RCC 7860 (cell line): ENCODE measurements at regions not wholly inside any gene's neighbourhood (a gene's known extent, or its start where the extent isn't known, plus 50 kb on each side); places are given as distances from the start of the nearest gene placed in this dataset.
"Not testable (repeated sequence)": the region's sequence is repeated elsewhere in the genome, so short reads cannot be mapped to it uniquely, and the experiment has no call there.

Experiments
- DNase-seq: peaks from one replicate; pipeline ENCODE4 v3.0.0-alpha.2; 2015; ENCODE audit warnings: low spot score
- FAIRE-seq: peaks from 2 replicates; lab custom pipeline; 2012; peaks lifted over from hg19 to GRCh38; lab: Jason Lieb, UNC

DNA sequence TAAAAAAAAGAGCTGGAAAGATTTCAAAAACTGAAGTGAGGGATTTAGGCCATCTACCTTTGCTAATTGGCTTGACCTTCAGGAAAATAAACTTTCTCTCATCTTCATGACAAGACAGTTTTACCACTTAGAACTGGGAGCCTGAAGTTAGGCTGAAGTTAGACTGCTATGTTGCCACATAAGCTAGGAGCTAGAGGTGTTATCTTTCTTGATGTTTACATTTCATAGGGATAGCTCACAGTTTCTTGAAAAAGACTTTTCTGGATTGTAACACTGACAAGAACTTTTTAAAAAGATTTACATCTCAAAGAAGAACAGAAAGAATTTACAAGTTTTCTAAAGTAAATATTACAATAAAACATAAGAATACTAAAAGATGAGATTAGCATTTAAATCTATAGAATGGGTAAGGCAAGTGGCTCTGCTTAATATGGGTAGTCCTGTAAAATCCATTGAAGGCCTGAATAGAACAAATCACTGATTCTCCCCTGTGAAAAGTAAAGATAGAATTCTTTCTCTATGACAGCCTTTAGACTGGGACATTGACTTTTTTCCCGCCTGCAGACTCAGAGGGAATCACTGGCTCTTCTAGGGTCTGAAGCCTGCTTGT, 1665.4 kb upstream of the CDH9 start:
- FAIRE-seq = no peak
- no peak for DNase-seq

DNA sequence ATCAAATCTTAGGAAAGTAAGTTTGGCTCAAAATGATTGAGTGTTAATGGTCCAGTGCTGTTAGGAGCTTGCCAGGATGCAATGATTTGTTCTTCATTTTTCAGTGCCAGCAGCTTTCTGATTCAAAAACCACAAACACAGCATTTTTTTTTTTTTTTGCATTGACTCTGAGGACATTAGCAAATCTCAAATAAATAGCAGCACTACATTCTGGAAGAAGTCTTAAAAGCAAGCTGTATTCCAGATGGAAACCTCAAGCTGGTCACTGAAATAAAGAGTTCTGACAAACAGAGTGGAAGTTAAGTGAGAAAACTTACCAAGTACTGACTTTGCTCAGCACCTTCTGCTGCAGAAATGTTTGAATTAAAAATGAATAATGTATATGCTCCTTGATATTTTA, 1653.1 kb upstream of the CDH9 start:
- no peak for FAIRE-seq

DNA sequence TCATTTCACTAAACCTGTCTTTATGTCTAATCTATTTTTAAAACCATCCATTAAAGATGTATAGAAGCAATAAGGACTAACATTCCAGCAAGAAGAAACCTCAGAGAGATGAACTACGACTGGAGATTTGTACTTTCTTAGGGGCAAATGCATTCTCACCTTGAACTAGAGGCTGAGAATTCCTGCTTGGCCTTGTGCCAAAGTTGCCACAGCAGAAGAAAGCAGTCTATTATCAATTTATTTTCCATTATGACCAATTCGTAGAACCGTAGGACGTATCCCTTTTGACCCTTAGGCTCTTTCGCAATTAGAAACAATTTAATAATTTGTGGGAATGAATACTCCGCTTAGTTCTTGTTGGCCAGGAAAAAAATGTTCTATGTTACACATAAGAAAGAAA, 1647.4 kb upstream of the CDH9 start:
- no peak for FAIRE-seq
- no peak for DNase-seq

More for the DNA sequence above, 1653.1 kb upstream of the CDH9 start:
- DNase-seq = no peak

DNA sequence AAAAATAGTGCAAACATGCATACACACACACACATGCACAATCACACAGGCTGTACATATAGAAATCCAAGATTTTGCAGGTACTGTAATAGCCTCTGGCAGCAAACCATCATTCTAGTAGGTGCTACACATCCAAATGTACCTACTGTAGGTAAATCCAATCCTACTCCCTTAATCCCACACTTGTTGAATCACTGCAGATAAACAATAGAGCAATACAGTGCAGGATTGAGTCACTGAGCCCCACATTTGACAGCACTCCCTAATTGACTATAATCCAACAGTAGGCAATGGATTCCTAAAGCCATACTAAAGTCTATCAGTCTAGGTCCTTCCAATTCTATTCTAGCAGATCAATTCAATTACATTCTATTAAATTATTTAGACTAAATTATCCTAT, 1640.5 kb upstream of the CDH9 start:
- no peak for FAIRE-seq
- no peak for DNase-seq

DNA sequence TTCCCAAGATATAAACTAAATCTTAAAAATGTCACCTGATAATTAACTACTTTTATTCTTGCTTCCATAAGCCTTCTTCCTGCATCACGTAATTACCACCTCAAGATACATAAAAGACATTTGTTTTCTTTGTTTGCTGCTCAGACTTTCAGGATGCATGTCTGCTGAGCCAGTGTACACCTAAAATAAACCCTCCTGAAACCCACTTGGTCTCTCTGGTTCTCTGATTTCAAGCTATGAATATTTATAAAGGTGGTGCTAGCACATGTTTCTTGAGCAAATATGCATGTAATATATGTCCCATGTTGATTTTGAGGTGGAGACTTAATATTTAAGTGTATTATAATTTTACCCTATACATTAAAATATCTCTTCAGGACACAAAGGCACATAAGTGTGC, 1627.7 kb upstream of the CDH9 start:
- FAIRE-seq = no peak
- no peak for DNase-seq

DNA sequence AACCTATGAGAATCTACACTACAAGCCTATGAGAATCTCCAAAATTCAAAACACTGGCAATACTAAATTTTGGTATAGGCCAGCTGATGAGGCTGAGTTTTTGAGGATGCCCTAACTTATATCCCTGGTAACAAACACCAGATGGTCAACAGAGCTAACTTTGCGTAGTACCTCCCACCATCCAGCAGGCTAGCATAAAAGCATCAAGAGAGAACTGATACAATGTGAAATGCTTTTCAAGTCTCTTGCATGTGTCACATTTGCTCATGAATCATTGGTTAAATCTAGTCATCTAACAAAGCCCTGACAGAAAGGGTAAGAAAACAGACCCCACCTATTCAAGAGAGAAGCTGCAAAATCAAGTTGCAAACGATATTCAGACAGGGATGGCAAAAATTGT, 1609.7 kb upstream of the CDH9 start:
- FAIRE-seq (no peak), DNase-seq (peak; percentile 49)

DNA sequence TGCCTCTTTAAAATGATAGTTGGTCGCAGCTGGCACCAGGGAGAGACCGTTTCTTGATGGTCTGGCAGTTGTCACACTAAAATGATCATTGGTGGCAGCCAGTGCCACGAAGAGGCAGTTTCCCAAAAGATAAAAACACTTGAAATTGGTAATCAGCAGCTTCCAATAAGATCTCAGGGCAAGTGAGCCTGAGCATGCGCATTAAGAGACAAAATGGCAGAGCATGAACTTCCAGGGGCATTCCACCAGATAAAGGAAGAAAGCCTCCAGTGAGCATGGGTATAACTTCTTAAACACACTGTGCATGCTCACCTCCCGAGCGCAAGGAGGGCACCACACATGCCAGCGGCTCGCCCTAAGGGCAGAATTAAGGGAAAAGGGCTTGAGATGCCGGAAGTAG, 1594.2 kb upstream of the CDH9 start:
- DNase-seq = no peak
- FAIRE-seq = no peak

DNA sequence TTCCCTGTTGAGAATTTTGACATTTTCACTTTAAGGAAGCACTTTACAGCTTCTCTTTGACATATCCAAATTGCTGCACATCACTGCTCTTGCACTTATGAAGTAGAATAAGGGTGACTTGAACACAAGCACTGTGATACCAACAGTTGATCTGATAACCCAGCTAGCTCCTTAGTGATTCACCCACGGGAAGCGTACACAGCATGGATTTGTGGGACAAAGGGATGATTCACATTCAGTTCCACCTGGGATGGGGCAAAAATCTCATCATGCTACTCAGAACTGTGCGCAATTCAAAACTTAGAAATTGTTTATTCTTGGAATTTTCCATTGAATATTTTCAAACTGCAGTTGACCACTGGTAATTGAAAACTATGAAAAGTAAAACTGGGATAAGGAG, 1565.5 kb upstream of the CDH9 start:
- DNase-seq (no peak), FAIRE-seq (no peak)

DNA sequence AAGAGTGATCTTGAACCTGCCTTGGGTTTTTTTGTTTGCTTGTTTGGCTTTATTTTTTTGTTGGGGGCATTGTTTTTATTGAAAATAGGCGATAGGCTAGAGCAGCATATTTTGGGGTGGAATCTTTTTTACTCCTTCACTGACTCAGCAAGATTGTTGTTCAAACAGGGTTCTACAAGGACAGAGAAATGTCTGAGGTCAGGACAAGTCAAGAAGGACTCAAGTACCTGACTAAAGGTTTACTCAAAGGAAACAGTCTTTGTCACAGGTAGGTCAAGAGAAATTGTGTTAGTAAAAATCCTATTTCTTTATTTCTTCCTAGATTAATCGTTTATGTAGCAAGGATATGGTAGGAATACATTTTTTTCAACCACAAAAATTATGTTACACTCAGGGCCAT, 1564.0 kb upstream of the CDH9 start:
- FAIRE-seq = no peak

DNA sequence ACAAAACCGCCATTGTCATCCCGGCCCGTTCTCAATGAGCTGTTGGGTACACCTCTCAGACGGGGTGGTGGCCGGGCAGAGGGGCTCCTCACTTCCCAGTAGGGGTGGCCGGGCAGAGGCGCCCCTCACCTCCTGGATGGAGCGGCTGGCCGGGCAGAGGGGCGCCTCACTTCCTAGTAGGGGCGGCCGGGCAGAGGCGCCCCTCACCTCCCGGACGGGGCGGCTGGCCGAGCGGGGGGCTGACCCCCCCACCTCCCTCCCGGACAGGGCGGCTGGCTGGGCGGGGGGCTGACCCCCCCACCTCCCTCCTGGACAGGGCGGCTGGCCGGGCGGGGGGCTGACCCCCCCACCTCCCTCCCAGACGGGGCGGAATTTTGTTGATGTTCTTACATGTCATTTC, 1558.3 kb upstream of the CDH9 start:
- not testable (repeated sequence) for DNase-seq, FAIRE-seq

More for the DNA sequence above, 1564.0 kb upstream of the CDH9 start:
- DNase-seq = no peak

DNA sequence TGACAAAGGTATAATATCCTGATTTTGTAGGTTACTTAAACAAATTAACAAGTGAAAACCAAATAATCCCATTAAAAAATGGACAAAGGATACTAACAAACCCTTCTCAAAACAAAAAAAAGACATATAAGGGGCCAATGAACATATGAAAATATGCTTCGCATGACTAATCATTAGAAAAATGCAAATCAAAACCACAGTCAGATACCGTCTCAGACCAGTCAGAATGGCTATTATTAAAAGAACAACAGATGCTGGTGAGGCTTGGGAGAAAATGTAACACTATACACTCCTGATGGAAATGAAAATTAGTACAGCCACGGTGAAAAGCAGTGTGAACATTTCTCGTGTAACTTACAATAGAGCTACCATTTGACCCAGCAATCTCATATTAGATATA, 1542.2 kb upstream of the CDH9 start:
- DNase-seq (no peak), FAIRE-seq (no peak)

DNA sequence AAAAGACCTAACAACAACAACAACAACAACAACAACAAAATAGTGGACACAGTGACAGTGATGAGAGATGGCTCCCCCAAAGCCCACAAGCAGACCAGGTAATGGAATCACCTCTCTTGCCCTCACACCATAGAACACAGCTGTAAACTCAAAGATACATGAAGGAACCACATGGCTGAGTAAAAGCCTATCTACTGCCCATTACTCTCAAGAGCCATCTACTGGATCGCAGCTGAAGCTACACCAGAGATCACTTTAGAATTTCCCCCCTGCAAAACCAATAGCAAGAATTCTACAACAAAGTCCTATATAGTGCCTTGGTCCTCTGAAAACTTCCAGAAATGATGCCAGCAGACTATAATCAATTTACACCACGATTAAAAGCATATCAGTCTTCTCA, 1537.6 kb upstream of the CDH9 start:
- DNase-seq = no peak
- no peak for FAIRE-seq

DNA sequence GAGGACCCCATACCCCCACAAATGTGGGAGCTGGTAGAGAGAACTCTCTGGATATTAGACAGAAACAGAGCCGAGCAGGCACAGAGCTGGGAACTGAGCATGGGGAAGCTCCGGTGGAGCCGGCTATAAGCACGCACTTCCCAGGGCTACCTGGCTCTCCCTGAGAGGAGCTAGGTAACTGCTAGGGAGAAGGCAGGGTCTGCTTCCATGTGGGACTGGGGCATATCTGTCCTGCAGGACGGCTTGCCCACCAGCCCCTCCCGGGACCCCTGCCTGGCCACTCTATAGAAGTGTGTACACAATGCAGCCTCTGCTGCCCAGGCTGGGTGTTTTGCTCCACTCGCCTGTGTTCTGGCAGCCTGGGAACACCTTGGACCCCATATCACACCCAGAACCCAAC, 1537.0 kb upstream of the CDH9 start:
- no peak for DNase-seq
- no peak for FAIRE-seq

DNA sequence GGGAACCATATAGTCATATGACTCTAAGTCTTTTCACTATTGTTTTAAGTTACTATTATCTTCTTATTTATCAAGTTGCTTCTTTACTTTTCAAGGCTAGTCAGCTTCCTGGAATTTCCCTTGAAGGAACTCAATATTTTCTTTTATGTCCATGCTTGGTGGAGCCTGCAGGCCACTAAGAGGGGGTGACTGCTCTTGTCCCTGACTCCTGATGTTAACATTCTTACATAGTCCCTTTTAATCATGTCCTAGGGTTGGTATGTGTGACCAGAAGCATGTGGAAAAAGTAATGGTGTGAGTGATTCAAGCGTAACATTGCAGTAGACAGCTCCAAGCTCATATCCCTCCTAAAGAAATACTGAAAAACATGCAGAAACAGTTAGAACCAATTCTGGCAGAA, 1536.2 kb upstream of the CDH9 start:
- DNase-seq (no peak), FAIRE-seq (no peak)

DNA sequence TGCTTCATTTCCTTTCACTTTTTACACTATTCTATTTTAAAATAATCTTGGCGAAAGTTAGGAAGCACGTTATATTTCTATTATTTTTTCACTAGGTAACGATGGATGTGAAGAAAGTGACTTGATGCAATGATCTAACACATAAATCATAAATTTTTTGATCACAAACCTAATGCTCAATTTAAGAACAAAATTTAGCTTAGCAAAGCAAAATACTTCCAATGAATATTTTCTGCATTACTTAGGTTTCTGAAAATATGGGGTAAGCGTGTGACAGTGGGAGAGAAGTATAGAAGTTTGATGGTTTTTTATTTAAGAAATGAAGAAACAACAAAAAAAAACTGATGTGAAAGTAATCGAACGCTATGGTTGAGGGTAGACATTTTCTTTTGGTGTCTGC, 1528.7 kb upstream of the CDH9 start:
- no peak for DNase-seq
- no peak for FAIRE-seq

DNA sequence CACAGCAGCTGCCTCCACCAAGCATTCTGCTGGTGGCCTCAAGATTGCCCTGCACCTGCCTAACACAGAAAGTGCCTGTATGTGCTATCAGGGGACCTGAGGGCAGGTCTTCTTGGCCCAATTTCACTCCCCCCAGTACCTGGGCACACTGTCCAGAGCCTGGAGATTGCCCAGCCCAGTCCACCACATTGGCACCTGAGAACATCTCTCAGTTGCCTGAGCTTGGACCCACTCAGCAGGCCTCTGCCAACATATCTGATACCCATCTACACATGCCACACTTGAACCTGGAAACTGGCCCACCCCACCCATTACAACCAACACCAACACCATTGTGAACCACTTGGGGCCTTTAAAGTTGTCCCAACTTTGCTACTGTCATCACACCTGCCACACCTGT, 1523.1 kb upstream of the CDH9 start:
- no peak for DNase-seq
- FAIRE-seq = no peak

DNA sequence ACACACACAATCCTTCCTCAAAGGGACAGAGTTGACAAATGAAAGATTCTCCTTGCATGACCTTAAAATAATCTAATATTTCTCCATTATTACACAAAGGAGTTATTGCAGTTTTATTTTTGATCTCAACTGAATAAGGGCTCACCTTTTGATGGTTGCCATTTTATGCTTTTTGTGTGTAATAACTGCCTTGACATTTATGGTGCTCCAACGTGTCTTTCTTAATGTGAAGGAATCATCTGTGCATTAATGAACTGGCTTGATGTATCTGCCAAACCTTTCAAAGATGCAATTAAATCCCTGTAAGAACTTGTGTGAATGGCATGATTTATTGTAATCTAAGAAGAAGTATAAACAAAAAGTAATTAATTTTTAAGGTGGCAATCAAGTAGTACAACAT, 1519.8 kb upstream of the CDH9 start:
- DNase-seq (no peak), FAIRE-seq (no peak)

DNA sequence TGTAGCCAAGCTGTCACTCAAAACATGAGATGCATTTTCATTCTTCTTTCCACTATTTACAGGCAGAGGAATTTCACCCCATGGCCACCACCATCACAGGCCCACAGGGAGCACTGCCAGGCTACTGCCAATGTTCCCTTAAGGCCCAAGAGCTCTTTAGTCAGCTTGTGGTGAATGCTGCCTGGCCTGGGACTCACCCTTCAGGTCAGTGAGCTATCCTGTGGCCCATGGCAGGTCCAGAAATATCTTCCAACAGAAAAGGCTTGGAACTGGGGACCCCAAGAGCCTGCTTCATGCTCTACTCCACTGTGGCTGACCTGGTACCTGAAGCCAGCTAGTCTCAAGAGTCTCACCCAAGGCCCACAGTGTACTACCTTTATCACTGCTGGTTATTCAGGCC, 1518.7 kb upstream of the CDH9 start:
- DNase-seq (no peak), FAIRE-seq (no peak)

DNA sequence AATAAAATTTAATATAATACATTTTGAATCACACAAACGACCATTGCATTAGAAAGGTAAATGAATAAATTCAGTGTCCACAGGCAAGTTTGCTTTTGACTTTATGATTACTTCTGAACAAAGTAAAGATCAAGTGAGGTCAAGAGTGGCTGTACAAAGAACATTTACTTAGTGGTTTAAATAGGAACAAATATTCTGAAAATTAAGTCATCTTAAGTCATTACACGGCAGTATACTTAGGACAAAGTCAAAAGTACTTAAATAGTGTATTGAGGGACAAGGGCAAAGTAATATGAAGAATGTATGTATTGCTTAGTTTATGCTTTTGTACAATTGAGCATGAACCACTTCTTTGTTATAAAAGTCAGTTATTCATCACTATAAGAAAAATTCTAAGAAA, 1511.2 kb upstream of the CDH9 start:
- FAIRE-seq = no peak

DNA sequence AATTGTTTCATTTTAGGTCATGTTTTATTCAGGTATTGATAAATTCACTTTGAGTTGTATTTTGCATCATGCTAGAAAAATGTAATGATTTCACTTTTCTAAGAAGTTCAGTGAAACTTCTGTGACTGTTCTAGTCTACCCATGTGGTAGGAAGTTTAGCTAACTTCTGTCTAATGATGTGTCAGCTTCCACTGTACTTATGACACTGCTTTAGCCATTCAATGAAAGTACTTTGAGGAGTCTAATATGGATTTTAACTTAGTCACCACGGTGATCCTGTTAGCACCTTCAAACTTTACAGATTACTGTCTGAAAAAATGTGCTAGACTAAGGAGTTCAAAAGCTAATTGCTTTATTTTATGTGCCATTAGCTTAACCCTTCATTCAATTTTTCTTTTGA, 1510.5 kb upstream of the CDH9 start:
- DNase-seq (no peak), FAIRE-seq (peak; percentile 42)

More for the DNA sequence above, 1511.2 kb upstream of the CDH9 start:
- no peak for DNase-seq

DNA sequence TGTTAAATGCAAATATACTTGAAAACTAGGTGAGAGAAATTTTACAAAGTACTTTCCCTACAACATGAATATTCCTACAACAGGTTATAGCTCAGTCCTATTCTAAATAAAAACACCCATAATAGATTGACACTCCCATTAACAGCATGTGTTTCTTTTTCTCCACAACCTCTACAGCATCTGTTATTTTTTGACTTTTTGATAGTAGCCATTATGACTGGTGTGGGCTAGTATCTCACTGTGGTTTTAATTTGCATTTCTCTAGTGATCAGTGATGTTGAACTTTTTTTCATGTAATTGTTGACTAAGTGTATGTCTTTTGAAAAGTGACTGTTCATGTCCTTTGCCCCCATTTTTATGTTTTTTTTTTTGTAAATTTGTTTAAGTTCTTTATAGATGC, 1506.1 kb upstream of the CDH9 start:
- DNase-seq (no peak), FAIRE-seq (no peak)

DNA sequence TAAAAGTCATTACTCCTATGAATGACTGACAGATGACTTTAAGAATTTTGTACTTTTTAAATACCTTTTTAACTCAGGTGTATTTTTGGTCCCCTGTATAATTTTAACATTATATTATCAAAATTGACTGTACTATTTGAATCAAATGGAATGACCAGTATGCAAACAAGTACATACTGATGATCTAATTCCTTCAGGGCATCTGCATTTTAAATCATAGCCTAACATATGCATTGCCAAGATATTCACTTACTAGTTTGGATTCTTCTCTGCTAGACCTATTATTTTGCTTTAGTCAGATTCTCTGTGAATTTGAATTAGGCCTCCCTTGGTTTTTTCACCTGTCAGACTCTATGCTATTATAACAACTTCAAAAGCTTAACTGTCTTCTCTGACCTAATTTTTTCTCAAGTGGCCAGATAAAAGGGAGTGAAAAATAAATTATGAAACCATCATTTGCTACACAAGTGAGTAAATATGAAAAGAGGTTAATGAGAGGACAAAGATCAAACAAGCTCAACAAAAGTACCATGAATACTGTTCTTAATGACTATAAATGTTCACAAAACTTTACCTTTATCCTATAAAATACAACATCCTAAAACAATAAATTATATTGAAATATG, 1505.2 kb upstream of the CDH9 start:
- FAIRE-seq (no peak), DNase-seq (no peak)

DNA sequence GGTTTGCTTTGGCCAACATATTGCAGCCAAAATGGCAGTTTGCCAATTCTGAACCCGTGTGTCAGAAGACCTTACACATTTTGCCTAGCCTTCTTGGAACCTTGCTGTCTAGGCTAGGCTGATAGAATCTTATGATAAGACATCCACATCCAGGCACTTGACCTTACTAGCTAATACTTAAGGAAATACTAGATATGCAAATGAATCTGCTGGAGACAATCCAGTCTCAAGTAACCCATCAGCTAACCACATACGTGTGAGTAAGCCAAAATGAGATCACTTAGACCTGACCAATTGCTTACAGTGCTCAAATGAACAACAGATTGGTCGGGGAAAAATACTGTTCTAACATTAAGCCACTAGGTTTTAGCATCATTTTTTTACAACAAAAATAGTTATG, 1504.6 kb upstream of the CDH9 start:
- FAIRE-seq = peak; percentile 90
- DNase-seq = peak; percentile 87
